K562 (cell line): ENCODE measurements at regions not wholly inside any gene's neighbourhood (a gene's known extent, or its start where the extent isn't known, plus 50 kb on each side); places are given as distances from the start of the nearest gene placed in this dataset.

ENCODE experiments used
- ATAC-seq: fragments of 200-7000 bp; cut with Tn5 transposase; 3 replicates; pipeline ENCODE4 v1.9.1; 2020; ENCODE audit warnings: moderate library complexity
- BruUV-seq: library from RNA; stranded (reverse); fragments of 400-500 nt; replicated peaks from 2 replicates; lab custom pipeline; 2021; lab: Mats Ljungman, UMichigan
- CTCF ChIA-PET: fragments of 300-600 bp; formaldehyde crosslinking; extraction: SDS; loops from one replicate; lab custom pipeline; 2021; ENCODE audit warnings: low intra/inter-chr PET ratio; lab: Yijun Ruan, JAX
- POLR2A ChIA-PET: fragments of 300-600, 350-650 bp; sonication (Branson Sonifier 250); formaldehyde crosslinking; extraction: SDS; loops from one replicate; lab custom pipeline; 2021; ENCODE audit warnings: antibody characterized with exemption, inconsistent platforms; lab: Yijun Ruan, JAX
- DNase-seq, 4 experiments: peaks; one replicate each; pipeline versions ENCODE4 v3.0.0 to v3.0.0-alpha.2; 2011 to 2018; ENCODE audit warnings: low spot score in 3 of 4, mixed read lengths in 3 of 4; ENCODE audit errors: extremely low read depth in 1 of 4
- FAIRE-seq: peaks from 2 replicates; lab custom pipeline; 2011; peaks lifted over from hg19 to GRCh38; lab: Jason Lieb, UNC
- H2AFZ ChIP-seq: 2 replicates; pipeline ENCODE4 v1.6.0; 2011; ENCODE audit warnings: low read depth, low read length, control low read depth, inconsistent platforms
- H3K27ac ChIP-seq: fragments of 200-600 bp; 3 replicates; pipeline ENCODE4 v1.8.0; 2011; ENCODE audit warnings: low read depth, mild to moderate bottlenecking, control low read depth, inconsistent platforms, low read length, moderate library complexity, mixed read lengths; ENCODE audit errors: extremely low read depth
- H3K27me3 ChIP-seq, 2 experiments: fragments of 300-600 bp in 1 of 2; 2 replicates in 1 of 2; 3 replicates in 1 of 2; pipeline versions ENCODE4 v1.6.0 to v1.8.0; 2011; ENCODE audit warnings: inconsistent platforms in 2 of 2, low read length in 2 of 2, mild to moderate bottlenecking in 1 of 2, mixed read lengths in 1 of 2, moderate library complexity in 1 of 2; ENCODE audit not compliant: control insufficient read depth in 2 of 2, insufficient read depth in 2 of 2
- H3K36me3 ChIP-seq: fragments of 300-600 bp; 3 replicates; pipeline ENCODE4 v1.8.0; 2011; ENCODE audit warnings: mild to moderate bottlenecking, low read length, inconsistent platforms; ENCODE audit not compliant: control insufficient read depth, insufficient read depth
- H3K4me1 ChIP-seq, 2 experiments: fragments of 200-600 bp in 1 of 2; replicated peaks in 1 of 2; 2 replicates in 1 of 2; 3 replicates in 1 of 2; pipeline versions ENCODE4 v1.5.1 to v1.8.0; 2011; ENCODE audit warnings: inconsistent platforms in 2 of 2, low read length in 2 of 2, mild to moderate bottlenecking in 1 of 2, mixed read lengths in 1 of 2, moderate library complexity in 1 of 2; ENCODE audit not compliant: control insufficient read depth in 2 of 2, insufficient read depth in 2 of 2
- H3K4me2 ChIP-seq: 2 replicates; pipeline ENCODE4 v1.6.1; 2011; ENCODE audit warnings: low read length, control low read depth, inconsistent platforms, mixed read lengths; ENCODE audit not compliant: insufficient read depth
- H3K4me3 ChIP-seq: fragments of 200-600 bp; sonication (generic), shearing (Covaris generic); 2 replicates; pipeline ENCODE4 v1.5.1; 2016; ENCODE audit warnings: control low read depth, inconsistent platforms
- H3K79me2 ChIP-seq: fragments of 200-600 bp; 3 replicates; pipeline ENCODE4 v1.8.0; 2011; ENCODE audit warnings: low read length, inconsistent platforms; ENCODE audit not compliant: control insufficient read depth, insufficient read depth
- H3K9ac ChIP-seq, 2 experiments: 2 replicates each; pipeline versions ENCODE4 v1.6.0 to v1.6.1; 2011; ENCODE audit warnings: low read depth in 2 of 2, low read length in 2 of 2, control low read depth in 1 of 2, inconsistent platforms in 1 of 2, mild to moderate bottlenecking in 1 of 2, mixed read lengths in 1 of 2; ENCODE audit not compliant: insufficient read depth in 1 of 2
- H3K9me1 ChIP-seq: one replicate; pipeline ENCODE4 v1.6.0; 2011; ENCODE audit warnings: inconsistent platforms, mild to moderate bottlenecking, low read length, moderate library complexity; ENCODE audit not compliant: control insufficient read depth, insufficient read depth
- H3K9me3 ChIP-seq: replicated peaks from 2 replicates; pipeline ENCODE4 v1.5.1; 2011; ENCODE audit warnings: low read depth, low read length, inconsistent platforms; ENCODE audit not compliant: control insufficient read depth, insufficient read depth
- H4K20me1 ChIP-seq: replicated peaks from 2 replicates; pipeline ENCODE4 v1.6.1; 2011; ENCODE audit warnings: low read length, inconsistent platforms, mixed read lengths; ENCODE audit not compliant: control insufficient read depth, insufficient read depth
- SIX5 ChIP-seq, 2 experiments: IDR thresholded peaks; 2 replicates each; pipeline ENCODE4 v1.6.1; 2011; ENCODE audit warnings: low read length in 2 of 2, borderline replicate concordance in 1 of 2, low read depth in 1 of 2, mild to moderate bottlenecking in 1 of 2, moderate library complexity in 1 of 2; ENCODE audit not compliant: insufficient read depth in 1 of 2
- USF1 ChIP-seq: sonication (generic); formaldehyde crosslinking; IDR thresholded peaks from 2 replicates; pipeline ENCODE4 v1.9.0; 2022; ENCODE audit warnings: mild to moderate bottlenecking, missing genetic modification reagents
- WGBS: fragments of 100-300 bp; shearing (Covaris generic); methylation state at CpG from one replicate; pipeline ENCODE4 v1.1.6; 2016; ENCODE audit warnings: low coverage, mixed read lengths; ENCODE audit not compliant: insufficient coverage; ENCODE audit errors: missing lambda C conversion rate; 5-methylcytosine and 5-hydroxymethylcytosine counted together
- in situ Hi-C: fragments of 300-500 bp; cut with MboI; formaldehyde crosslinking; loops from 4 replicates; pipeline ENCODE4 v1.15.0; 2018; ENCODE audit warnings: inconsistent platforms, mixed read lengths
- intact Hi-C: fragments of 100-400 bp; cut with micrococcal nuclease; formaldehyde crosslinking; loops from 2 replicates; pipeline ENCODE4 v1.14.2; 2022

GRCh38 chr1:5748286-5749225 lies 243.7 kb downstream of the NPHP4 start:
- BruUV-seq, result no TSS peak
- H3K4me3 ChIP-seq, result no peak overlapping the region
- H3K27ac ChIP-seq, result no peak overlapping the region
- no peaks in the 10 kb centered on the region for H3K9me3 ChIP-seq
- no peaks in the 10 kb centered on the region for H3K79me2 ChIP-seq
- ChIA-PET CTCF (no interaction called here), POLR2A (interaction anchor here (0.8 kb wide), 1 partner anchor 15 kb away, joined by 4 read pairs; no protein-coding TSS in a partner anchor)
- no peak for DNase-seq
- no peak for TF ChIP-seq SIX5 (IDR thresholded peaks at IDR 0.05; ENCODE audit: borderline replicate concordance in 1 of 2, insufficient read depth in 1 of 2, low read depth in 1 of 2, low read length in 2 of 2)
- 0 out of 2 replicates have a peak, but pooled peaks have one; percentile 20 for TF ChIP-seq USF1 (CRISPR knock-in tag)
- TF ChIP-seq, all 486 proteins: peak for 1
- intact Hi-C loops, result loop anchor here (5.0 to 10.0 kb wide), 3 partner anchors 111 to 1834 kb away; no protein-coding TSS in a partner anchor
- H2AFZ ChIP-seq, result no peak overlapping the region
- WGBS, result 1% methylated on average over 24 of the region's 26 CpGs
- H3K27me3 ChIP-seq, result peaks cover 19 to 52% of the 10 kb centered on the region in 2 experiments
- peaks cover 0 to 15% of the 10 kb centered on the region in 2 experiments; a peak in 2 of 5 replicates for H3K4me1 ChIP-seq
- no peak overlapping the region for H3K4me2 ChIP-seq
- ATAC-seq (no peak; the same call in 2 of the 3 replicates), FAIRE-seq (no peak)
- no peak overlapping the region for H3K9ac ChIP-seq
- in situ Hi-C loops, result loop anchor here (5.0 kb wide), 1 partner anchor 241 kb away; no protein-coding TSS in a partner anchor
- H3K36me3 ChIP-seq, result no peaks in the 10 kb centered on the region
- H3K9me1 ChIP-seq, result no peaks in the 10 kb centered on the region
- peaks cover 15% of the 10 kb centered on the region; the same call in 1 of the 2 replicates for H4K20me1 ChIP-seq
